D721Med (cell line): ENCODE measurements at regions not wholly inside any gene's neighbourhood (a gene's known extent, or its start where the extent isn't known, plus 50 kb on each side); places are given as distances from the start of the nearest gene placed in this dataset.

Experiments
- DNase-seq: peaks from one replicate; pipeline ENCODE4 v3.0.0; 2011; ENCODE audit warnings: low spot score; ENCODE audit not compliant: insufficient read length
- FAIRE-seq: peaks from 2 replicates; lab custom pipeline; 2011; peaks lifted over from hg19 to GRCh38; lab: Jason Lieb, UNC
- TF ChIP-seq, protein P1 (sequence below): IDR thresholded peaks from 2 replicates; pipeline ENCODE4 v1.5.1; 2012; ENCODE audit warnings: mild to moderate bottlenecking, control low read depth; ENCODE audit not compliant: insufficient read depth; ENCODE audit errors: missing control alignments

DNA sequence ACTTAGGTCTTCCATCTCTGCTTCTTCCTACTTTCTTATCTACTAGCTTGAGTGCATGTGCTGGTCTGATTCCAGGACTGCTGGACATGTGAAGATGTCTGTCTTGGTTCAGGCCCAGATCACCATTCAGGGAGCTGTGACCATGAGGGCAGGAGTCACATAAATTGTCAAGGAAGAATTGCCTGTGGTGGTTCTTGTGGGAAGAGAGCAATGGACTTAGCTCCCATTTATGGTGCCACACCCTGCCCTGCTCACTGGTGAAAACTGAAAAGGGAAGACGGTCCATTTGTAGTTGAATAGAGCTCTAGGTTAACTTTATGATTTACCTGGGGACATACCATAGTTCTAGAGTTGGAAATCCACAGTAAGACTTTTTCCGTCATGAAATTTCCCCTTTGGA is 244.3 kb upstream of the ZNF608 start:
- no peak for FAIRE-seq
- TF ChIP-seq, protein P1, sequence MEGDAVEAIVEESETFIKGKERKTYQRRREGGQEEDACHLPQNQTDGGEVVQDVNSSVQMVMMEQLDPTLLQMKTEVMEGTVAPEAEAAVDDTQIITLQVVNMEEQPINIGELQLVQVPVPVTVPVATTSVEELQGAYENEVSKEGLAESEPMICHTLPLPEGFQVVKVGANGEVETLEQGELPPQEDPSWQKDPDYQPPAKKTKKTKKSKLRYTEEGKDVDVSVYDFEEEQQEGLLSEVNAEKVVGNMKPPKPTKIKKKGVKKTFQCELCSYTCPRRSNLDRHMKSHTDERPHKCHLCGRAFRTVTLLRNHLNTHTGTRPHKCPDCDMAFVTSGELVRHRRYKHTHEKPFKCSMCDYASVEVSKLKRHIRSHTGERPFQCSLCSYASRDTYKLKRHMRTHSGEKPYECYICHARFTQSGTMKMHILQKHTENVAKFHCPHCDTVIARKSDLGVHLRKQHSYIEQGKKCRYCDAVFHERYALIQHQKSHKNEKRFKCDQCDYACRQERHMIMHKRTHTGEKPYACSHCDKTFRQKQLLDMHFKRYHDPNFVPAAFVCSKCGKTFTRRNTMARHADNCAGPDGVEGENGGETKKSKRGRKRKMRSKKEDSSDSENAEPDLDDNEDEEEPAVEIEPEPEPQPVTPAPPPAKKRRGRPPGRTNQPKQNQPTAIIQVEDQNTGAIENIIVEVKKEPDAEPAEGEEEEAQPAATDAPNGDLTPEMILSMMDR = no peak
- no peak for DNase-seq

- no peak for FAIRE-seq
- TF ChIP-seq, protein P1 = no peak
- DNase-seq = no peak
Observed at GRCh38 chr5:124995421-124995820, 249.0 kb upstream of the ZNF608 start.

DNA sequence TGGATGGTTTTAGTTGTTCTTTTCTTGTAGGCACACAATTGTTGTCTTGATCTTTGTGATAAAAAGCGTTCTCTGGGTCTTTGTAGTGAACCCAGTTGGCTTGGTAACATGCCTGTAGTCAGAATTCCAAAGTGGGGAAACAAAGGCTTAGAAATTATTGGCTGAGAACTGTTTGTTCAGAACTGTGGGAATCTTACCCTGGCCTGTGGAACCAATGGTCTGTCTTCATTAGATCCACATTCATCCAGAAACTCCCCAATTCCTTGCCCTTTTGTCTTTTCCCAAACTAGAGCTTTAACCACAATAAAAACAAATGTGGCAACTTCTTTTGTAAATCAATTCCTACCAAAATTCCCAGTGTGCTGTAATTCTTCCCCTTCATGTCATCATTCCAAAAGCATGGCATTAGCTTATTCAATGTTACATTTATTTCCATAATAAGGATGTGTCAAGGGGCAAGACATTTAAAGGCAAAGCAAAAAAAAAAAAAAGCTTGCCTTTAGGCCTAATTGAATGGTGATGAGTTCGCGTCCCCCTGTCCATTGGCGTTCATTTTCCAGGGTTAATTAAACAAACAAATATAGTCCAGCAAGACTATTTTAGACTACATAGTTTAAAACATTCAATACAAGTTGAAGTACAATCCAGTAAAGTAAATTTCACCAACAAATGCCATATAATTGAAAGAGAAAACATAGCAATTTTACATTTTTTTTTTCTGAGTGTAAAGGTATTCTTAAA is 249.8 kb upstream of the ZNF608 start:
- DNase-seq (no peak), FAIRE-seq (no peak)
- TF ChIP-seq, protein P1 = no peak

GRCh38 chr5:124996764-124997077 is 250.3 kb upstream of the ZNF608 start:
- no peak for DNase-seq
- TF ChIP-seq, protein P1 = no peak
- no peak for FAIRE-seq

DNA sequence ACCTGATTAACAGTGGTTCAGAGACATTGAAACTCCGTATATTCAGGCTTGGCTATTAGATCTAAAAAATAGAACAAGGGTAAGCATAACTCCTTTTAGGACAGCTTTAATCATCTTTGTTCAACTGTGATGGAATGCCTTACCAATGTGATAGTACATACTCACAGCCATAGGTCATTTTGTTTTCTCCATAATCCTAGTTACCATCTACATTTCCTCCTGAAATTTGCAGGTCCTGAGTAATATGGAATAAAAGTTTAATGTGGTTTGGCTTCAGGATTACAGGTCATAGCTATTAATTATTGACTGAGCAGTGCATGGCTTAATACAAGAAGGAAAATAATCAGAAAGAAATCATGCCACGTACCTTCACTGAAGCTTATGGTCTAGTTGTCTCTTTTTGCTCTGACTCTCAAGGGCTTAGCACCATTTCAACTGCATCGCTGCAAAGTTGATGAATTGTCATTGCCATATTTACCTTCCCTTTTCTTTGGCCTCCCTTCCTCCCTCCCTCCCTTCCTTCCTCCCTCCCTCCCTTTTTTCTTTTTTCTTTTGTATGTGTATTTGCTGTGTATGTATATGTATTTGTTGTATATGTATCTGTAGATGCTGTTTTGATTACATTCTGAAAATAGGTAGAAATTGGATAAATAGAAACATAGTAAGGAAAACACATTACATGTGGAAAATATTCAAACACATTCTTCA is 250.9 kb upstream of the ZNF608 start:
- FAIRE-seq = no peak
- DNase-seq = no peak
- TF ChIP-seq, protein P1 = no peak

GRCh38 chr5:124998520-124998919 is 252.1 kb upstream of the ZNF608 start:
- TF ChIP-seq, protein P1 = no peak
- FAIRE-seq (no peak), DNase-seq (no peak)
